NCI-H1694 treated with DMSO at 0.1 percent for 48 hours (cell line): ENCODE measurements at regions not wholly inside any gene's neighbourhood (a gene's known extent, or its start where the extent isn't known, plus 50 kb on each side); places are given as distances from the start of the nearest gene placed in this dataset.
"Not testable (repeated sequence)": the region's sequence is repeated elsewhere in the genome, so short reads cannot be mapped to it uniquely, and the experiment has no call there.

Source experiments
- DNase-seq: peaks from one replicate; lab custom pipeline; 2025; lab: John Stamatoyannopoulos, UW

GRCh38 chr2:137886083-137886831 is 78.0 kb upstream of the HNMT start:
- peak; percentile 35 for DNase-seq

DNA sequence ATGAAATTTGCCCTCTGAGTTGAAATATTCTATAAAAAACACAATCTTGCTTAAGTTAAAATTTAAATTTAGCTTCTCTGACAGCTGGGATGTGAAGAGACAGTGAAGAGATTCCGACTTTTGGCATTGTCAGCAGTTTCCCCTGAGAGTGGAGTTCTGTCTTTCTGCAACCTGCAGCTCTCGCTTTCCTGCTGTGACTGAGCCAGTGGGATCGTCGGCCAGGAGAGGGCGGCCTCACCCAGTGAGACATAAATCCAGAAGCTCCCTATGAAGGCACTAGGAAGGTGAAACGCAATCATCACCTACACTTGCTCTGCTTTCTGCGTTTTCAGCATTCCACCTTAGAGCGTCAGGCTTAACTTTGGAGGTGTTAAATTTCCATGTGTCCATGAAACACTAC is 75.4 kb upstream of the HNMT start:
- peak; percentile 14 for DNase-seq

DNA sequence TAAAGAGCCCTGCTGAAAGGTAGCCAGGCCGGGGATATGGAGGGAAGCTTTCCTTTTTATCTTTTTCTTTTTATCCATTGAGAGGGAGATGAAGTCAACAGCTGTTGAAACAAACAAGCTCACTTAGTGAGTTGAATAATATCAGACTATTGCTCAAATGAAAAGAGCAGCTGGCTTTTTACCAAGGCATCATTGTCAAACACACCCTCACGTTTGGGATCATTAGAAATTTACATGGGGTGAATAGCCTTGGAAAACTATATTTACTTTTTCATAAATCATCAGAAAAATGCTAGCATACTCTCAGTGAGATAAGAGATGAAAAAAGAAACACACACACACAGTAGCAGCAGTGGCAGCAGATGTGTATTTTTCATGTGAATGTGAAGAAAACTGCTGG is 71.5 kb upstream of the HNMT start:
- DNase-seq: peak; percentile 23

GRCh38 chr2:137893145-137893544 is 71.1 kb upstream of the HNMT start:
- DNase-seq: no peak

DNA sequence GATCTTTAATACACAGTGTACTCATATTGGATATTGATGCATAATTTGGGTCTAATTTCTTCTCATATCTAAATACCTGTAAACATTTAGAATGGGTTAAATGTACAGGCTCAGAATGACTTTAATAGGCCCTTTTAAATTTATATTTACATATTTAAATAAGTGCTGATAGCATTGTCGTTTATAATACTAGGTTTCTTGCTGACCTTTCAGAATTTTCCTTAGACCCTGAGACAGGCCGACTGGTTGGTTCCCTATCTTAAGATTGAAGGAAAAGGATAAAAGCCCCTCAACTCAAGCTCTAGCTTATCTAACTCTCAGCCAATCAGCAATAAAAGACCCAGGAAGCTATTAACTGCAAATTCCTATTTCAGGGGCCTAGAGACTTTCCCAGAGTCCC is 67.8 kb upstream of the HNMT start:
- DNase-seq: no peak

- no peak for DNase-seq
Measured at GRCh38 chr2:137897082-137897481, 67.2 kb upstream of the HNMT start.

DNA sequence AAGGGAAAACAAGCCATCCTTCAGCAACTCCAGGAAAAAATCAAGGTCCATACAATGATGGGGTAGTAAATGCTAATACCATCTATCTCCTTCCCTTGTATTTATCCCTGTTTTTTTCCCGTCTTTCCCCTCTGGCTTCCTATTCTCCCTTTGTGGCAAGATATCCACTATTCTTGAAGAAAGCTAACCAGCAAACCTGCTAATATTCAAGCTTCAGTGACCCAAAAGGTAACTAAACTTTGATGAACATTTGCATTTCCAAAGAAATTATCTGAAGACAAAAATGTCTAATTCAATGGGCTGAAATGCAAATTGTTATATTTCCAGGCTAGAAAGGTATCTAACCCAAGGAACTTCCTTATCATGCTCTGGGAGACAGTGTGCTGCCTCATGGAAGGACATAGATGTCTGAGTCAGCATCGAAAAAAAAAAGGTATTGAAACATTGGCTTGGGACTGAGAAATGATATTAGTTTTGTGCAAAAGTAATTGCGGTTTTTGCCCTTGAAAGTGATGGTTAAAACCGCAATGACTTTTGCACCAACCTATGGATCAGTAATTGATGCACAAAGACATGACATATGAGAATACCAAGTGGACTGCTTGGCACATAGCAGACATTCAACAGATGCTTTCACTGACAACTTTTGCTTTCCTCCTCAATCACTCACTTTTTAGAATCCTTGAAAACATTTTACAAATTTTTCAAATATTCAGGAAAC is 63.7 kb upstream of the HNMT start:
- DNase-seq: no peak

- DNase-seq: peak; percentile 35
Measured at GRCh38 chr2:137910641-137911040, 53.6 kb upstream of the HNMT start.

DNA sequence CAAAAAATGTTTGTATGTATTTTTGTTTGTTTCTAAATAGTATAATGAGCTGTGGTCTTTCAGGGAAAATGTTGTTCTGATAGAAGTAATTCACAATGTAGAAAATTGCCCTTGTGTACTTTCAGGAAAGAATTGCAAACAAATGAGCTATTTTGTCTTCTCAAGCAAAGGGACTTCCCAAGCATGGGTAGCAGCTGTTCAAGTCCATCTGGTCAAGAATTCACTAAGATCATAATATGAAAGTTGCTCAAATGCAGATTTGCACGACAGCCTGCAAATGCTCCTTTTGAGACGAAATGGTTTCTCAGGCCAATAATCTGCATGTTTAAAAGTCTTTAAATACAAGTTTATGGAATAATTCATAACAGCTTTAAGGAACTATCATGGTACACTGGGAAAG is 51.9 kb upstream of the HNMT start:
- DNase-seq: no peak

DNA sequence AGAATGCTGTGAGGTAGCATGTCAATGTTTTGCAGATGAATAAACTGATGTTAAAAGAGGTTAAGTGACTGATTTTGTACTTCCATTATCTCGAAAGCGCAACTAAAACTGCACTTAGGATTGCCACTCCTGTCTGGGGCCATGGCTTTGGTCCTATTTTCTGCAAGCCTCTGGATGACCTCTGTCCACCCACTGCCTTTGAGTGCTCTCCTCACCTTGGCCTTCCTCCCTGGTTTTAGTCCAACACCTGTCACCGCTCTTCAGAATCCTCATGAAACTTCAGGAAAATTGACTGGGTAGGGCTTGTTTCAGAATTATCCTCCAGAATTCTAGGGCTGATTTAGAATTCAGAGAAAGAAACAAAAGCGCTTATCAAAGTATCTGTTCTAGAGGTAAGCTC is 51.1 kb upstream of the HNMT start:
- DNase-seq: no peak

- DNase-seq: not testable (repeated sequence)
Measured at GRCh38 chr2:137913648-137914047, 50.6 kb upstream of the HNMT start.
